GM21381 (cell line): ENCODE measurements at regions not wholly inside any gene's neighbourhood (a gene's known extent, or its start where the extent isn't known, plus 50 kb on each side); places are given as distances from the start of the nearest gene placed in this dataset.
"Not testable (repeated sequence)": the region's sequence is repeated elsewhere in the genome, so short reads cannot be mapped to it uniquely, and the experiment has no call there.

Experiments
- ATAC-seq: cut with Tn5 transposase; IDR thresholded peaks from one replicate; pipeline ENCODE4 v1.9.1; 2021; ENCODE audit warnings: mild to moderate bottlenecking, moderate library complexity; ENCODE audit not compliant: unreplicated experiment

DNA sequence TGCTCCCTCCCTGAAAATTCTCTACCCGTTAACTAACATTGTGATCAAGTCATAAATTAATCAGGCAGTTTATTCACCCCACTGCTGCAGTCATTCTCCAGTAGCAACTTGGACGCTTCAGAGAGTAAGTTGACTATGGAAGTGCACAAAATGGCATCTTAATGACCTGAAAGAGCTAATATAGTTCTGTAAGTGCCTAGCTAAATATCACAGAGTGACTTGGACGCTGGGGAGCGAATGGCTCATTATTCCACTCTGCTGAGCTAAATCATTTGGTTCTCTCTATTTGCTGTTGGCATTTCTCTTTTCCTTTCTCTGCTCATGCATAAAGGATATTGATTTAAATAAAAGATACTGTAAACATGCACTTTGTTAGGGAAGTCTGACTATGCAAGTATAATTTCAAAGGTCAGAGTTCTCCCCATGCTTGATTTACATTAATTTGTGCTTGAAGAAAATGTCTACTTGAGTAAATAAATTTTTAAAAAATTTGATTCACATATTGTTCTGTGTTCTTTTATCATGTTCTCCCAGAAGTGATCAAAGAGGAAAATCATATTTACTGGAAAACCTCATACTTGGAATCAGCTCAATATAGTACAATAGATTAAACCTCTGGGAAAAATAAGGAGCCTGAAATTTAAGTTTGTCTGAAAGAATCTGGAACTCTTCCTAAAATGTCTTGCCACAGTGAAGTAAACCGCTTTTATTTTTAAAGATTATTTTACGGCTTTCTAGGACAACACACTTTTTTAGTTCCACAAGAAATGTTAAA is 169.5 kb upstream of the HAPLN1 start:
- ATAC-seq: no peak

DNA sequence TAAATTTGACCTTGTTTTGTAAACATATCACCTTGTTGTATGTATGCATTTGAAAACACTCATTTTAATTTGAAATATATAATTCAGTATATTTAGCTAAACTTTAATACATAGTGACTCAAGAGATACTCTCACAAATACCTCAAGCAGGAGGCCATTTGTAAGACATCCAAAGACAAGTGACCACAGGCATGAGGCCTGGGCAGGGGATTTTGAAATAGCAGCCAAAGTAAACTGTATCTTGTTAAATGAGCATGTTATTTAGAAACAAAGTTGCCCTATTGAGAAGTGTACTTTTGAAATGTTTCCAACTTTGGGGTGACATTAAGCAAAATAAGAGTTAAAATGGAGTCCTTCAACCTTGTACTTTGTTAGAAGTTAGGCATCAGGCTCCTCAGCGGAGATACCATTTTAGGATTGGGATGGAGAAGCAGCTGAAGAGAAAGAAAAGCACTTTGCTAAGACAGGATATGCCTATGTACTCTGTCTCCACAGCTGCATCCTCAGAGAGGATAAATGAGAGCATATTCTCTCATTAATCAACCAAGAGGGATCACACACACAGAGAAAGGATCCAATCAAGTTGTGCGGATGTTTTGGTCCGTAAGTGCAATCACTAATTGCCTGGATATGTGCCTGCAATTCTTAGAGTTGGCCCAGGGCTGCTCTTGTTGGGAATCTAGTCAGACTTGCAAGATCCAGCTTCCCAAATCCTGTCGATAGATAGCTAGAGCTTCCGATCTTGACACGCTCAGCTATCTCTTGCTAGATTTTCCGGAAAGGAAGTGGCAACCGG is 157.5 kb upstream of the HAPLN1 start:
- ATAC-seq: no peak

DNA sequence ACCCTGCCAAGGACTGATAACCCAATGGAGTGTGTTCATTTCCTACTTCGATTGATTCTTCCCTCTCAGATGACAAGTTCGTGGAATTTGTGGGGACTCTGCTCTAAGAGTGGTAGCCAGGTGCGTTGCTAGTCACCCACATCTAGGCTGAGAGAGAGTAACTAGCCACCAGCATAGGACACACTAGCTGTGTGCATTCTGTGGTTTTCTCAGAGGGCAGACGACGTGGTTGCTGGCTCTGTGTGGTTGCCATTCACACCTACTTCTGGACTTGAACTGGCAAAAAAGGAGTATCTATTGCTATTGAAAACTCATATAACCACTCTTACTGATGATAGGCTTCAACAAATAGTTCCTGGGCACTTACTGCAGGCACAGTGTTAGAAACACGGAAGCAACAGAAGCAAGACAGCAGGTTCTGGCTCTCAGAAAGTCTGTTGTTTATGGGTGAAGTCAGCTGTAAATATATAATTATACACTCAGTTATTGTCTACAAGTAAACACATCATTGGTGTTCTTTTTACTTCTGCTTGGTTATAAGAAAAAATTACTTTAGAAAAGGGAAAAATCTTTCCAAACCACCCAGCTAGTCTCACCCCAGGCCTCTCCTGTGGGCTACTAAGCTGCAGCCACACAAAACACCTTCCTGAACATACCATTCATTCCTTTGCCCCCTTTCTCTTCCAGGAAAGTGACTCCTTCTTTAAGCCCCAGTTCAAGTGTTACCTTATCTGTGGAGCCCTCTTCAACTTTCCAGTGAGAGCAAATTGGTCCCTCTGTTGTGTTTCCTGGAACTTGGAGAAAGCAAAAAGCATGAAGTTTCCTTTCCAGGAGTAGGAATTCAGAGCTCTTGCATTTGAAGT is 151.1 kb upstream of the HAPLN1 start:
- no peak for ATAC-seq

DNA sequence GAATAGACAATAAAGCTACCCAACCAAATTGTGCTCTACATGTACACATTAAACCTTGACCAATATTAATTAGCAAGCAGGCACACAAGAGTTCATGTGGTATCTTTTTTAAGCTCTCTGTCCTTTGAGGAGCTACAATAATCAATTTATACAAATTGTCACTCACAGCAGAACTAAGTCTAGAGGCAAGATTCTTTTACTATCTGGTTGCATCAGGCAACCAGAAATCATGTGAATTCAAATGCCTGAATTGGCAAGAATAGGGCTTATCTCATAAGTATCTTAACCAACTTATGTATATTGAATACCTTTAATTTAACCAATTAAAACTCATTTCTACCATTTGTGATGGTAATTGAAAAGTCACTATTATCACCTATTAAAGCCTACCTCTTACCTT is 145.5 kb upstream of the HAPLN1 start:
- no peak for ATAC-seq

DNA sequence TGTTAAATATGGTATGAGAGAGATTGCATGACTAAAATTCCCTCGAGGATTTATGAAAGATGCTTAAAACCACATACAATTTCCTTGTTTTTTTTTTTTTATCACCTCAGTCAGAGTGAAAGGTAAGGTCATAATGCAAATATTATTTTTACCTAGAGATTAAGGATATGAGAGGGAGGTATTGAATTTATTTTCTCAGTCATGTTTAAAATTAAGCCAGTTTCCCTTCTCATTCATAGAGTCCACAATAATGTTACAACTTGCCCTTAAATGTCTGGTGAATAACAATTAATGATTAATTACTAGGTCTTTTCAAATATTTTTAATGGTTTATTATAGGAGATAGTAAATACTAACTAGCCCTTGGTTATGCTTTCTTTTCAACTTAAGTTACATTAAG is 144.9 kb upstream of the HAPLN1 start:
- no peak for ATAC-seq

DNA sequence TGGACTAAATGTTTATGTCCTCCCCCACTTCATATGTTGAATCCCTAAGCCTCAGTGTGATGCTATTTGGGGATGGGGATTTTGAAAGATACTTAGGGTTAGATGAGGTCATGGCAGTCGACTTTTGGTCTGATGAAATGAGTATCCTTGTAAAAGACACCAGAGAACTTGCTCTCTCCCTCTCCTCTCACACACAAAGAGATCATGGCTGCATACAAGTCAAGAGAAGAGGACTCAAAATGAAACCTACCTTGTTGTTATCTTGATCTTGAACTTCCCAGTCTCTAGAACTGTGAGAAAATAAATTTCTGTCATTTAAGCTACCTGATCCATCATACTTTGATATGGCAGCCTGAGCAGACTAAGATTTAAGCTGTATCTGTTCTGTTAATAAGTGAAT is 144.0 kb upstream of the HAPLN1 start:
- ATAC-seq: no peak

DNA sequence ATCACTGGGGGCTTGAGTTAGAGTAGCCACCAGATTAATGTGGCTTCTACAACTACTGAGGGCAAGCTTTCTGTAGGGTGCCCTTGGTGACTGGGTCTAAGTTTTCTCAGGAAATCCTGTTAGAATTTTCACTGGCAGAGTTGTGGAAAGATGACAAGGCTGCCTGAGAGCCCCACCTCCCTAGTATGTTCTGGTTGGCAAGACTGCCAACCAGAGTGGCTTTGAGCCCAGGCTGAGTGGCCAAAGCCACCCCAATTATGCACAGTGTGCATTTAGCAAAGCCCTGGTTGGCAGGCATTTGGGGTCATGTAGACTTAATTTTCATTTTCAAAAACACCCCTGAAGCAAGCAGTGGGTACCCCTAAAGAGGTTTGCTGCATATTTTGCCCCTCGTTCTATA is 136.7 kb upstream of the HAPLN1 start:
- no peak for ATAC-seq

DNA sequence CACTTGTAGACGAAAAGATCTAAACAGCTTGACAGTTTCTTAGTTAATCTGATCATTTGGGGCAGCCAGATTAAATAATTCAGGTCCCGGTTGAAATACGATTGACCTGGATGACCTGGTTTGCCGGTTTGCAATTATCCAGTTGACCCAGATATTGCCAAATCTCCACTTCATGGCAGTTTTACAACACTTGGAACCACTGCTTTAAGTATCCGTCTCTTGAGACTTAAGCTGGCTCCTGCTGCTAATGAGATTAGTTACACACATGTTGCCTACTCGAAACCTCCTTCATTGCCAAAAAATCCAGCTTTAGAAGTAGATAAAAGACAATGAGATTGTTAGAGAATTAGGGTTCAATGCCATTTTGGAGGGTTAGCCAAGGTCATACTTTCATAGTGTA is 136.2 kb upstream of the HAPLN1 start:
- ATAC-seq: no peak

DNA sequence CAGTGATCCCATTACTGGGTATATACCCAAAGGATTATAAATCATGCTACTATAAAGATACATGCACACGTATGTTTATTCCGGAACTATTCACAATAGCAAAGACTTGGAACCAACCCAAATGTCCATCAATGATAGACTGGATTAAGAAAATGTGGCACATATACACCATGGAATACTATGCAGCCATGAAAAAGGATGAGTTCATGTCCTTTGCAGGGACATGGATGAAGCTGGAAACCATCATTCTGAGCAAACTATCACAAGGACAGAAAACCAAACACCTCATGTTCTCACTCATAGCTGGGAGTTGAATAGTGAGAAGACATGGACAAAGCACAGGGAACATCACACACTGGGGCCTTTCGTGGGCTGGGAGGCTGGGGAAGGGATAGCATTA is 129.8 kb upstream of the HAPLN1 start:
- not testable (repeated sequence) for ATAC-seq

DNA sequence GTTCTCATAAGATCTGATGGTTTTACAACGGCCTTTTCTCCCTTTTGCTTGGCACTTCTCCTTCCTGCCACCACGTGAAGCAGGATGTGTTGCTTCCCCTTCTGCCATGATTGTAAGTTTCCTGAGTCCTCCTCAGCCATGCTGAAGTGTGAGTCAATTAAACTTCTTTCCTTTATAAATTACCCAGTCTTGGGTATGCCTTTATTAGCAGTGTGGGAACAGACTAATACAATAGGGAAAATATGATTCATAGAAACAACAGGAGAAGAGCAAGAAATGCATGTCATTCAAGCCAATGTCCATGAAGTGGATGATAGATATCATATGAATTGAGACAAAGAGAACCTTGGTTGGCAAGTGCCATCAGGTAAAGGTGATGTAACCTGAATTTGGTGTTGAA is 128.3 kb upstream of the HAPLN1 start:
- no peak for ATAC-seq

DNA sequence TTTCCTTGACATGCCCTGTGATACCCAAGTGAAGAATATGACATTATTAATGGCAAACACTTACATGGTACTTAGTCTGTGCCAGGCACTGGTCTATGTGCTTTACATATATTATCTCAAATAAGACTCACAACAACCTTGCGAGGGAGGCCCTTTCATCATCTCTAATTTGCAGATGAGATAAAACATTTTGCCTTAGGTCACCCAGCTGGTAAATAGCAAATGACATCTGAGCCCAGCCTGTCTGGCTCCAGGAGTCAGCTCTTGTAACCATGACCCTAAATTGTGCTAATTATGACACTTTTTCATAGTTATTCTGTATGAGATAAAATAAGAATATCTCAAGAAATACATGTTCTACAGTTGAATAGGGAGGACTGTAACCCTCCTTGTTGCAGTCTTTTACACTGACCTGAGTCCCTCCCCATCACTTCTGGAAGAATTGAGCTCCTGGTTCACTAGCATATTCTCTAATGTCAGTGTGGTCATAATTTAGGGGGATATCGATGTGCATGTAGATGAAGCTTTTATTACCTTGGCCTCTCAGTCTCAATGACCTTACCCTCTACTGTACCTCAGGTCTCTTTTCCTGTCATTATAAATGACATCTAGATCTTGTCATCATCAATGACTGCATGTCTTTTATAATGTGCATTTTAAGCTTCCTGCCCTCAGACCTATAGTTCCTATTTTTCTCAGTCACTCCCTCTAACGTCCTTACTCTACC is 126.1 kb upstream of the HAPLN1 start:
- ATAC-seq: no peak

DNA sequence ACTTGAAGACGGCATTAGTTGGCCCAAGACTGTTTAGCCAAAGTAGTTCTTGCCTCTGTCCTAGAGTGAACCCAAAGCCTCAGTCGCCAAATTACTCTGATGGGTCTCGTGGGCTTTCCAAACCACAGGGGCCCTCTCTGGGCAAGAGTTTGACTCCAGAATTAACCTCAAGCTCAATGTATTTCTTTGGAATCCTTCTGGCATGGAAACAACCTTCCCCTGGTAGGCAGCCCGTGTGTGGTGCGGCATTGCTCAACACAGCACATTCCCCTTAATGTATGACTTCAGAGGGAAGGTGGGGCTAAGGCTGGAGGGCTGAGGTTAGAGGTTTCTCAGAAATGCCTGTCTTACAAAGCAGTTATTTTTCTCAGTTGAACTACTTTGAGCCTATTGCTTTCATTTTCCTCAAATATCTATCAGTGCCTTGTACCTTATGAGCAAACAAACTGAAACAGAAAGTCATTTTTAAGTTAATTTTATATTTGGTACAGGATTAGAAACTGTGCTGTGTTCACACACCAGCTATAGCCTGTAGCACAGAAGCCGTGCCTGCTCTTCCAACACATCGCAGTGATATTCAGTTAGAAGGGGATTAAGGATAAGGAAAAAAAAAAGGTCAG is 123.9 kb upstream of the HAPLN1 start:
- peak; percentile 97 for ATAC-seq

DNA sequence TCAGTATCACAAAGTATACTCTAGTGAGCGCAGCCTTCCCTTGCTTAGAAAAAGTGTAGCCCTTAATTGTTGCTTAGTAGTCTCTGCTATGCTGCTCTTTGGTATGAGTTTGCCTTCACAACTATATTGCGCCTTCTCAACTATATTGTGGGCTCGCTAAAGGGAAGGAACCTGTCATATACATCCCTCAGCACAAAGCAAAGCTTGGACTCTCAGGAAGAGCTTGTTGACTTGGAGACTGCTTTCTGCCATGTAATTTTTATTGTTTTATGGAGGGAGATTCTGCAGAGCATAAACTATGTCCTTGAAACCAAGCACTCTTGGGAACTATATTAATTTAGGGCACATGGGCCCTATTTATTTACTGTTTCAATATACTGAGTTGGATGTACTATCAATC is 119.1 kb upstream of the HAPLN1 start:
- ATAC-seq: no peak

DNA sequence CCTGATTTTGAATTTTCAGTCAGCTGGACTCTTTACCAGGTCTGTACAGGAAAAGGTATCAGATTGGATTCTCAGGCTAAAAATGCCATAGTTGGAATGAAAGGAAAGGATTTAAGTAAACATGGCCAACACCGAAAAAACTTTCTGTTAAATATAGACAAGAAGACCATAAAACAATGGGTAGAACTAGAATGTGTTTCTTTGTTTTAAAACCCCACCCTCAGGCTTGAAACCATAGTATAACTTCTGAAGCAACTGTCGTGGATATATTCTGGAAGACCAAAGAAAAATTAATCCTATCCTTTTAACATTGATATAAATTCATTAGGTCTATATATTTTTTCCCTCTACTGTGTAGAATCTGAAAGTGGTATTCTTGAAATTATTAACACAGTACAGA is 118.6 kb upstream of the HAPLN1 start:
- ATAC-seq: no peak

DNA sequence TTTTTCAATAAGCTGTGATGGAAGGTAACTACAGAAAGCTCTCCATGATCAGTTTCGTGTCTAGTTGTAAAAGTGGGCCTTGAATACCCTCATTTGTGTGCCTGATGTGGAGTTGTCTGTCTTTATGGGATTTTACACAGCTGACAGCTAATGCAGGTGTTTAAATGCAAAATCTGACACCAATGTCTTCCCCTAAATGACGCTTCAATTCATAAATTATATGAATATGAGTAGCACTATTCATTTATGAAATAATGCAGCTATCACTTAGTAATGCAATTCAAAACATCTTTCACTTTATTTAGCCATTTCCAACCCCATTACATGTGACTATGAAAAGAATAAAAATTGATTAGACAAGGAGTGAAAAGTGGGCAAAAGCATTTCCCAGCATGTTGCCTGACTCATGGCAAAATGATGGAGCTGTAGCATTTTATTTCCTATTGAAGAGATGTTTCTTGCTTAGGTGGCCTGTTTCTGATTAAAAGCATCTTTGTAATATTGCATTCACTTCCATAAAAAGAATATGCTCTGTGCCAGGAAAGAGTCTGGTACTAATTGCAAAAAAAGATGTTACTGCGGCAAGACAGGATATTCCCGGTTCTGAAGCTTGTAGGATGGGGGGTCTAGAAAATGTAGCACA is 116.7 kb upstream of the HAPLN1 start:
- no peak for ATAC-seq

DNA sequence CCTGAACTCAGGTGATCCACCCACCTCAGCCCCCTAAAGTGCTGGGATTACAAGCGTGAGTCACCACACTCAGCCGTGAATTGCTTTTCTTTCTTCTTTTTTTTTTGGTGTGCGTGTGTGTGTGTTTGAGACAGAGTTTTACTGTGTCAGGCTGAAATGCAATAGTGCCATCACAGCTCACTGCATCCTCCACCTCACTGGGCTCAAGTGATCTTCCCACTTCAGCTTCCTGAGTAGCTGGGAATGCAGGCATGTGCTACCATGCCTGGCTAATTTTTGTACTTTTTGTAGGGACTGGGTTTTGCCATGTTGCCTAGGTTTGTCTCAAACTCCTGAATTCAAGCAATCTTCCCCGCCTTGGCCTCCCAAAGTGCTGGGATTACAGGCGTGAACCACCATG is 113.7 kb upstream of the HAPLN1 start:
- no peak for ATAC-seq

DNA sequence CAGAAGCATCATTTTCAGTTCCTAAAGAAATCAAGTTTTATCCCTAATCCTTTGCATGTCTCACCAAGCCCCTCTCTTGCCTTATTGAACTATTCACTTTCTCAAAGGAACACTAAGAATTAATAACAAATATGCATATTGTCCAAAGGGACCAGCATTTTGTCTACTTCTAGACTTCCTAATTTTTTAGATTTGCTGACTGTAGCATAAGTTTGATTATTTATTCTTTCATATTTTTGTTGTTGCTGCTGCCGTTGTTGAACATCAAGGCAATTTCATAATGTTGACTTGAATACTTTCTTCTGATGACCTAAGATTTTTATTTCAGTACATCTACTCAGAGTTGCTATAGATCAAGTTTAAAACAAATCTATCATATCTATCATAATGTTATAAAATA is 111.2 kb upstream of the HAPLN1 start:
- ATAC-seq: no peak

DNA sequence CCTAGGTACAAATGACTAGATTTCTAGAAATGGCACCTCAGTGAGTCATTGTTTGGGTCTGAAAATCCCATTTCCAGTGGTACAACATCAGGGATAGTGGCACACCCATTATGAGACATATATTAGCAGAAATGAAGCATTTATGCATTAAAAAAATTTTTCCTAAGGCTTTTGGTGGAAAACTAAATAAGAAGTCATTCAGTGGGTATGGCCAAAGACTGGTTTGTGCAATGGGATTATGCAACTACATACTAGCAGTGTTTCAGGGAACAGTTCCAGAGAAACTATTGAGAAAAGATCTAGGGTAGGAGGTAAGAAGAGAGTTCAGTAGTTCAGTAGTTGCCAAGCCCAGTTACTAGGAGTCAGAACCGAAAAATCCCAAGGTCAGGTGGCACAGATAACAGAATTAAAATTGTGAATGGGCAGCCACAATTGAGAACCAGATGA is 106.5 kb upstream of the HAPLN1 start:
- ATAC-seq: no peak

DNA sequence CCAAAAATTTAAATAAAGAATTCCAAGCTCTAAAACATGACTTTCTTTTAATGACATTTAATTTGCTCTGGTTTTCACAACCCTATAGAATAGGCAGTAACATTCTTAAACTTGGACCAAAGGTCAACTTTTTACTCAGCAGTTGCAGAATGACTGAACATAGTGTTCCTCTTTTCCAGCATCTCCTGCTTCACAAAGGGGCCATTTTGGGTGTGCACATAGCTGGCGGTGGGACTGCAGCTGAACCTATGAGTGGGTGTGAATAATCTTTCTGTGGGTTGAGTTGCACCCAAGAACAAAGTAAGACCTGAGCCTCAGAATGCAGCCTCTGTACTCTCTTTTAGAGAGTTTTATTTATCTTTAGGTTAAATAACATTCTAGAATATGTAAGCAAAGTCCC is 96.9 kb upstream of the HAPLN1 start:
- no peak for ATAC-seq

DNA sequence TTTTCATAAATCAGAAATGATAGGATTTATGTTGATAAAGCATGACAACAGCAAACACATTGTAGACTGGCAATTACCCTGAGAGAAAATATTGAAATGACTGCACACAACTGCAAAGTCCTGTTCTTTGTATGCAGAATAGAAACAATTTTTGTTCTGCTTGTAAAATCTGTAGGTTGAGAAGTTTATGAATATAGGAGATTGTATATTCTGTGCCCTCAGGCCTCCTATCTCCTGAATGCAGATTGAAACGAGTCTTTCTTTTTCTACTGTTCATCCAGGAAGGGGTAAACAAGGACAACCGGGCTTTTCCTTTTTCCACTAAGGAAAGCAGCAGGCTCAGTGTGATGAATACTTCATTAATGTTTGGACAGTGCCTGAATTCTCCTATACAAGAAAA is 95.0 kb upstream of the HAPLN1 start:
- no peak for ATAC-seq
